Adrenal gland (tissue), 9 donors: ENCODE measurements at regions not wholly inside any gene's neighbourhood (a gene's known extent, or its start where the extent isn't known, plus 50 kb on each side); places are given as distances from the start of the nearest gene placed in this dataset.

Experiments
- DNase-seq, 7 donors: peaks; one replicate each; pipeline ENCODE4 v3.0.0-alpha.2; 2019 to 2020
- H3K27ac ChIP-seq, 5 donors: fragments of 200-600 bp; sonication (generic) in 4 of 5; 1 replicate in 3 of 5; 2 replicates in 2 of 5; pipeline versions ENCODE4 v1.5.1 to v1.8.0; 2016 to 2020; ENCODE audit warnings: mild to moderate bottlenecking in 1 of 5
- H3K27me3 ChIP-seq: fragments of 200-600 bp; 2 replicates; pipeline ENCODE4 v1.8.0; 2021
- H3K36me3 ChIP-seq, 2 donors: fragments of 200-600 bp; replicated peaks in 1 of 2; 1 replicate in 1 of 2; 2 replicates in 1 of 2; pipeline versions ENCODE4 v1.5.1 to v1.8.0; 2018 to 2022
- H3K4me1 ChIP-seq, 2 donors: fragments of 200-600 bp; replicated peaks in 1 of 2; 1 replicate in 1 of 2; 2 replicates in 1 of 2; pipeline versions ENCODE4 v1.5.1 to v1.8.0; 2018 to 2021
- H3K4me3 ChIP-seq, 4 donors: fragments of 200-600 bp; sonication (generic) in 3 of 4; one replicate each; pipeline ENCODE4 v1.5.1; 2016 to 2018
- H3K9me3 ChIP-seq, 3 donors: fragments of 200-600 bp; sonication (generic) in 1 of 3; replicated peaks in 1 of 3; 1 replicate in 2 of 3; 2 replicates in 1 of 3; pipeline versions ENCODE4 v1.5.1 to v1.8.0; 2016 to 2021
- POLR2A ChIP-seq, 2 donors: fragments of 450-650 bp; IDR thresholded peaks; one replicate each; pipeline ENCODE4 v1.6.1; 2017; ENCODE audit warnings: antibody characterized with exemption in 2 of 2, mild to moderate bottlenecking in 2 of 2, moderate library complexity in 1 of 2
- WGBS, 4 donors: extraction: QIAGEN DNeasy Blood & Tissue Kit in 2 of 4; methylation state at CpG; one replicate each; pipeline versions ENCODE4 v1.1.5 to v1.1.7; 2013 to 2017; 5-methylcytosine and 5-hydroxymethylcytosine counted together
- intact Hi-C, 2 donors: fragments of 100-400 bp; cut with DNase I; formaldehyde crosslinking; loops; one replicate each; pipeline versions ENCODE4 v1.14.1 to v1.15.0; 2022 to 2023
- TF ChIP-seq, protein P1 (sequence below), 6 experiments: fragments of 450-650 bp in 4 of 6; fragments of 200-600 bp in 2 of 6; sonication (generic) in 1 of 6; IDR thresholded peaks; 1 replicate in 5 of 6; 2 replicates in 1 of 6; pipeline versions ENCODE4 v1.5.1 to v1.8.0; 2016 to 2021; ENCODE audit warnings: antibody characterized with exemption in 6 of 6, mild to moderate bottlenecking in 2 of 6, moderate library complexity in 1 of 6
- donor health status: healthy with polysubstance abuse.
- donor health status: Bipolar disorder and iron deficiency.
- donor health status: DM: yes; HTN: yes; CAD: no.
- donor health status: DM: no; HTN: no; CAD: no.
- donor health status: DM: no; HTN: no; CAD: no.

DNA sequence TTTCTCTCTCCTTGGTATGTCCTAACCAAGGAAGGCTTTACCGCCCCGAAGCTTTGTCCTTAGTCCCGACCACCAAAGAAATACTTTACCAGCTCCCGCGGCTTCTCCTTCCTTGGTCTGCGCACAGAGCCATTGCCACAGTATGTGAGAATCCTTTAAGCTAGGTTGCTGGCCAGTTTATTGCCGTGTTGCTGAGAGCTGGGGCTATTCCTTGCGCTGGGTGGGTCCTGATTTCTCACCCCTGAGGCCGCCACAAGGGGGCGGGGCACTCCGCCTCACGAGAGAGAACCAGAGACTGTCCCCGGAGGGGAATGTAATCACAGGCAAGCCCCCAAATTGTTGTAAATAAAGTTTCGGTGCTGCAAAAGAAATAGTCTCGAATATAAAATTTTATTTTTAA, 331.0 kb upstream of the PCDH10 start:
- no peak overlapping the region for H3K4me3 ChIP-seq
- H3K27me3 ChIP-seq, result no peaks in the 10 kb centered on the region
- no peaks in the 10 kb centered on the region for H3K9me3 ChIP-seq
- DNase-seq, result no peak
- TF ChIP-seq POLR2A (IDR thresholded peaks at IDR 0.05), result no peak
- H3K36me3 ChIP-seq, result no peaks in the 10 kb centered on the region
- 74 to 86% (median 78%) methylated on average over 15 of the region's 15 CpGs for WGBS, 4 donors
- H3K4me1 ChIP-seq, result no peaks in the 10 kb centered on the region
- no peak overlapping the region for H3K27ac ChIP-seq
- intact Hi-C loops, result no loop called here

DNA sequence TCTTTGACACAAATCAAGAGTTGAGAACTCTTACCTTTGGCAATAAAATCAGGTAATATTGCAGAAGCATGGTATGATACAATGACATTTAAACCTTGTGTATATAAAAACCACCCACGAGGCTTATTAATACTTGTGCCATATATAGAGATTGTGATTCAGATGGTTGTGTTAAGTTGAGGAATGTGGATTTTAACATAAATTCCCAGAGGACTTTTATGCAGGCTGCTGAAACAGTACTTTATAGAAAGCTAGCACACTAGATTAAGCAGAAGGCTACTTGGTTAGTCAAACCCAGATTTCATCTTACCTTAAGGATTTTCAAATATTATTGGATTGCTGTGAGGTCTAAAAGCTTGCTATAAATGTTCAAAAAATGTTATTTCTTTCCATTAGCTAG, 325.7 kb upstream of the PCDH10 start:
- Histone ChIP-seq H3K9me3 (no peaks in the 10 kb centered on the region), H3K36me3 (no peaks in the 10 kb centered on the region), H3K4me3 (no peak overlapping the region), H3K4me1 (no peaks in the 10 kb centered on the region), H3K27ac (no peak overlapping the region), H3K27me3 (no peaks in the 10 kb centered on the region)
- intact Hi-C loops, result no loop called here
- TF ChIP-seq POLR2A (IDR thresholded peaks at IDR 0.05), result no peak
- TF ChIP-seq, protein P1, sequence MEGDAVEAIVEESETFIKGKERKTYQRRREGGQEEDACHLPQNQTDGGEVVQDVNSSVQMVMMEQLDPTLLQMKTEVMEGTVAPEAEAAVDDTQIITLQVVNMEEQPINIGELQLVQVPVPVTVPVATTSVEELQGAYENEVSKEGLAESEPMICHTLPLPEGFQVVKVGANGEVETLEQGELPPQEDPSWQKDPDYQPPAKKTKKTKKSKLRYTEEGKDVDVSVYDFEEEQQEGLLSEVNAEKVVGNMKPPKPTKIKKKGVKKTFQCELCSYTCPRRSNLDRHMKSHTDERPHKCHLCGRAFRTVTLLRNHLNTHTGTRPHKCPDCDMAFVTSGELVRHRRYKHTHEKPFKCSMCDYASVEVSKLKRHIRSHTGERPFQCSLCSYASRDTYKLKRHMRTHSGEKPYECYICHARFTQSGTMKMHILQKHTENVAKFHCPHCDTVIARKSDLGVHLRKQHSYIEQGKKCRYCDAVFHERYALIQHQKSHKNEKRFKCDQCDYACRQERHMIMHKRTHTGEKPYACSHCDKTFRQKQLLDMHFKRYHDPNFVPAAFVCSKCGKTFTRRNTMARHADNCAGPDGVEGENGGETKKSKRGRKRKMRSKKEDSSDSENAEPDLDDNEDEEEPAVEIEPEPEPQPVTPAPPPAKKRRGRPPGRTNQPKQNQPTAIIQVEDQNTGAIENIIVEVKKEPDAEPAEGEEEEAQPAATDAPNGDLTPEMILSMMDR (IDR thresholded peaks at IDR 0.05), result no peak
- 43 to 74% (median 51%) methylated on average over 1 of the region's 1 CpG for WGBS, 4 donors
- DNase-seq, result no peak

DNA sequence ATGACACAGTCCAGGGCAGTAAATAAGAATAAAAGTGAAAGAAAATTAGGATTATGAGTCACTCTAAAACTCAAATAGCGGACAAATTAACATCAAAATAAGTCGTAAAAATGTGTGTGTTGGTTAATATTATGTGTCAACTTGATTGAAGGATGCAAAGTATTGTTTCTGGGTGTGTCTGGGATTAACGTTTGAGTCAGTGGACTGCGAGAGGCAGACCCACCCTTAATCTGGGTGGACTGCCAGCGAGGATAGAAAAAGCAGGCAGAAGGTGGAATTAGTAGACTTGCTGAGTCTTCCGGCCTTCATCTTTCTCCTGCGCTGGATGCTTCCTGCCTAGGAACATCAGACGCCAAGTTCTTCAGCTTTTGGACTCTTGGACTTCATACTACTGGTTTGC, 324.3 kb upstream of the PCDH10 start:
- Histone ChIP-seq H3K4me1 (no peaks in the 10 kb centered on the region), H3K4me3 (no peak overlapping the region), H3K9me3 (no peaks in the 10 kb centered on the region), H3K27me3 (no peaks in the 10 kb centered on the region), H3K36me3 (no peaks in the 10 kb centered on the region), H3K27ac (no peak overlapping the region)
- no peak for TF ChIP-seq POLR2A (IDR thresholded peaks at IDR 0.05)
- TF ChIP-seq, protein P1 (IDR thresholded peaks at IDR 0.05), result no peak
- intact Hi-C loops, result no loop called here
- 78 to 87% (median 84%) methylated on average over 8 of the region's 8 CpGs for WGBS, 4 donors
- no peak for DNase-seq

DNA sequence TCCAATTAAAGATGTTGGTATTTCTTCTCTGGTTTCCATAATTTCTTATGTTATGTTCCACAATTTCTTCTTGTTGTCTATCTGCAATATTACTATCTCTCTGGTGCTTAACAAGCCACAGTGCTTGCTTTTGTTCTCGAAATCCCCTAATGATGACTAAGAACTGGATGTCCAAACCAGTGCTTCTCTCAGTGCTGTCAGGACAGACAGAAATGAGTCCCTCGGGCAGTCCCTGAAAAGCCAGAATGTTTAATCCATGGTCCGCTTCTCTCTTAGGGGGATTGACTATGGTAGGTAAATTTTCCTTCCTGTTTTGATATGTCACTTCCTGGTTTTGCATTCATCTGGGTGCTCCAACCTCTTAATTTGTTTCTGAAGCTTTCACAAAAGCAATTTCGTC, 321.6 kb upstream of the PCDH10 start:
- Histone ChIP-seq H3K36me3 (no peaks in the 10 kb centered on the region), H3K27ac (no peak overlapping the region), H3K4me1 (no peaks in the 10 kb centered on the region), H3K4me3 (no peak overlapping the region), H3K9me3 (no peaks in the 10 kb centered on the region), H3K27me3 (no peaks in the 10 kb centered on the region)
- WGBS, 4 donors, result 37 to 55% (median 44%) methylated on average over 4 of the region's 4 CpGs
- intact Hi-C loops, result no loop called here
- no peak for TF ChIP-seq POLR2A (IDR thresholded peaks at IDR 0.05)
- DNase-seq, result no peak

DNA sequence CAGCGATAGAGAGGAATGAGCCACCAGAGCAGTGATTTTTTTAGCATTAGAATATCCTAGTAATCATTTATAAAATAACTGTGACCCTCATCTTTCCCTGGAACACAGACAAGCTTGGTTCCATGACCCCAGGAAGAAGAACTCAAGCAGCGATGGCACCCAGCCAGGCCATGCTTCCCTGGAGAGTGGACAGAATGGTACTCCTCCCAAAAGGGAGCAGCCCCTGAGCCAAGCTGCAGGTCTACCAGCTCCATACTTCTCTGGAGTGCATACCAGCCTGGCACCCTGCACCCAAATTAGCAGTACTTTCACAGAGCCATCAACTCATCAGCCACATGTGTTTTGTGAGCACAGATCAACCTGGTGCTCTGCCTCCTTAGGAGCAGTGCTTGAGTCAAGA, 310.9 kb upstream of the PCDH10 start:
- WGBS, 4 donors, result 85 to 94% (median 91%) methylated on average over 2 of the region's 2 CpGs
- no peaks in the 10 kb centered on the region for H3K27me3 ChIP-seq
- intact Hi-C loops, result no loop called here

More for the DNA sequence above, 310.9 kb upstream of the PCDH10 start:
- TF ChIP-seq, protein P1 (IDR thresholded peaks at IDR 0.05), result no peak
- no peak for TF ChIP-seq POLR2A (IDR thresholded peaks at IDR 0.05)
- no peak for DNase-seq
- H3K27ac ChIP-seq, result no peak overlapping the region
- no peaks in the 10 kb centered on the region for H3K4me1 ChIP-seq
- H3K9me3 ChIP-seq, result peaks cover 0 to 7% (median 4%) of the 10 kb centered on the region in 3 donors
- no peak overlapping the region for H3K4me3 ChIP-seq
- no peaks in the 10 kb centered on the region for H3K36me3 ChIP-seq
